ENCODE measurements at regions not wholly inside any gene's neighbourhood (a gene's known extent, or its start where the extent isn't known, plus 50 kb on each side); places are given as distances from the start of the nearest gene placed in this dataset.

GRCh38 chr6:115602466-115602865 lies 458.2 kb downstream of the FRK start:
- Histone ChIP-seq H3K14ac (ENCODE audit: insufficient read length) (no peak overlapping the region), H3K79me2 (ENCODE audit: control insufficient read depth in 1 of 2, insufficient read depth in 2 of 2, low read length in 2 of 2) (no peaks in the 10 kb centered on the region), H2BK12ac (ENCODE audit: low read depth, low read length) (no peak overlapping the region), H2BK120ac (replicated peaks; ENCODE audit: low read depth, low read length) (no peak overlapping the region), H4K5ac (ENCODE audit: insufficient read length, low read depth, low read length) (no peak overlapping the region), H3K23me2 (ENCODE audit: low read depth, low read length) (no peaks in the 10 kb centered on the region), H3K56ac (replicated peaks; ENCODE audit: insufficient read length, low read depth, low read length) (no peak overlapping the region), H3K4me3 (ENCODE audit: extremely low read depth in 1 of 4, insufficient read depth in 2 of 4, low read depth in 3 of 4, low read length in 4 of 4) (no peak overlapping the region), H3K4ac (replicated peaks; ENCODE audit: insufficient read length, low read depth, low read length) (no peak overlapping the region), H2AFZ (ENCODE audit: low read length) (no peak overlapping the region), H3K36me3 (ENCODE audit: control insufficient read depth in 2 of 4, insufficient read depth in 4 of 4, low read length in 3 of 4) (no peaks in the 10 kb centered on the region), H3K23ac (ENCODE audit: insufficient read length) (no peak overlapping the region), H3K79me1 (ENCODE audit: low read depth, low read length) (no peaks in the 10 kb centered on the region), H2BK5ac (ENCODE audit: low read depth, low read length) (no peak overlapping the region), H2BK15ac (ENCODE audit: low read length) (no peak overlapping the region), H3K18ac (ENCODE audit: extremely low read depth, low read length) (no peak overlapping the region), H2BK20ac (ENCODE audit: low read length) (no peak overlapping the region), H2AK5ac (ENCODE audit: low read depth, low read length) (no peak overlapping the region), H3K4me1 (replicated peaks in 1 of 4; ENCODE audit: control insufficient read depth in 3 of 4, insufficient read depth in 4 of 4, low read length in 3 of 4) (no peaks in the 10 kb centered on the region), H4K8ac (ENCODE audit: extremely low read depth, insufficient read depth, low read length) (no peak overlapping the region), H4K20me1 (replicated peaks in 1 of 2; ENCODE audit: control insufficient read depth in 1 of 2, insufficient read depth in 2 of 2, low read length in 2 of 2) (no peaks in the 10 kb centered on the region), H3K9me3 (ENCODE audit: insufficient read depth in 2 of 2, low read depth in 1 of 2, low read length in 1 of 2) (no peaks in the 10 kb centered on the region), H3K27ac (ENCODE audit: low read depth, low read length) (no peak overlapping the region), H3K27me3 (replicated peaks in 1 of 4; ENCODE audit: control insufficient read depth in 3 of 4, extremely low read depth in 1 of 4, insufficient read depth in 3 of 4, low read length in 3 of 4) (no peaks in the 10 kb centered on the region), H3K9ac (replicated peaks in 1 of 4; ENCODE audit: extremely low read depth in 1 of 4, low read depth in 3 of 4, low read length in 3 of 4) (no peak overlapping the region), H4K91ac (replicated peaks; ENCODE audit: insufficient read length, low read length) (no peak overlapping the region), H3K4me2 (ENCODE audit: insufficient read depth in 1 of 2, low read depth in 2 of 2, low read length in 2 of 2) (no peak overlapping the region)
- DNase-seq (ENCODE audit: low read depth in 1 of 2, low spot score in 2 of 2) = no peak
- 88 to 100% methylated on average over 1 to 3 of the region's 3 CpGs for WGBS, 2 experiments (ENCODE audit: extremely low coverage in 1 of 2, insufficient coverage in 1 of 2, insufficient read length in 1 of 2, insufficient replicate concordance in 2 of 2, low coverage in 1 of 2, low lambda C conversion rate in 2 of 2, missing lambda C conversion rate in 1 of 2)
- CTCF ChIA-PET (ENCODE audit: partially characterized antibody) = no interaction called here
- POLR2A ChIA-PET (ENCODE audit: partially characterized antibody) = interaction anchor here (1.0 kb wide), 1 partner anchor 16 kb away, joined by 3 read pairs; no protein-coding TSS in a partner anchor
- FAIRE-seq = no peak
- TF ChIP-seq, protein P1, sequence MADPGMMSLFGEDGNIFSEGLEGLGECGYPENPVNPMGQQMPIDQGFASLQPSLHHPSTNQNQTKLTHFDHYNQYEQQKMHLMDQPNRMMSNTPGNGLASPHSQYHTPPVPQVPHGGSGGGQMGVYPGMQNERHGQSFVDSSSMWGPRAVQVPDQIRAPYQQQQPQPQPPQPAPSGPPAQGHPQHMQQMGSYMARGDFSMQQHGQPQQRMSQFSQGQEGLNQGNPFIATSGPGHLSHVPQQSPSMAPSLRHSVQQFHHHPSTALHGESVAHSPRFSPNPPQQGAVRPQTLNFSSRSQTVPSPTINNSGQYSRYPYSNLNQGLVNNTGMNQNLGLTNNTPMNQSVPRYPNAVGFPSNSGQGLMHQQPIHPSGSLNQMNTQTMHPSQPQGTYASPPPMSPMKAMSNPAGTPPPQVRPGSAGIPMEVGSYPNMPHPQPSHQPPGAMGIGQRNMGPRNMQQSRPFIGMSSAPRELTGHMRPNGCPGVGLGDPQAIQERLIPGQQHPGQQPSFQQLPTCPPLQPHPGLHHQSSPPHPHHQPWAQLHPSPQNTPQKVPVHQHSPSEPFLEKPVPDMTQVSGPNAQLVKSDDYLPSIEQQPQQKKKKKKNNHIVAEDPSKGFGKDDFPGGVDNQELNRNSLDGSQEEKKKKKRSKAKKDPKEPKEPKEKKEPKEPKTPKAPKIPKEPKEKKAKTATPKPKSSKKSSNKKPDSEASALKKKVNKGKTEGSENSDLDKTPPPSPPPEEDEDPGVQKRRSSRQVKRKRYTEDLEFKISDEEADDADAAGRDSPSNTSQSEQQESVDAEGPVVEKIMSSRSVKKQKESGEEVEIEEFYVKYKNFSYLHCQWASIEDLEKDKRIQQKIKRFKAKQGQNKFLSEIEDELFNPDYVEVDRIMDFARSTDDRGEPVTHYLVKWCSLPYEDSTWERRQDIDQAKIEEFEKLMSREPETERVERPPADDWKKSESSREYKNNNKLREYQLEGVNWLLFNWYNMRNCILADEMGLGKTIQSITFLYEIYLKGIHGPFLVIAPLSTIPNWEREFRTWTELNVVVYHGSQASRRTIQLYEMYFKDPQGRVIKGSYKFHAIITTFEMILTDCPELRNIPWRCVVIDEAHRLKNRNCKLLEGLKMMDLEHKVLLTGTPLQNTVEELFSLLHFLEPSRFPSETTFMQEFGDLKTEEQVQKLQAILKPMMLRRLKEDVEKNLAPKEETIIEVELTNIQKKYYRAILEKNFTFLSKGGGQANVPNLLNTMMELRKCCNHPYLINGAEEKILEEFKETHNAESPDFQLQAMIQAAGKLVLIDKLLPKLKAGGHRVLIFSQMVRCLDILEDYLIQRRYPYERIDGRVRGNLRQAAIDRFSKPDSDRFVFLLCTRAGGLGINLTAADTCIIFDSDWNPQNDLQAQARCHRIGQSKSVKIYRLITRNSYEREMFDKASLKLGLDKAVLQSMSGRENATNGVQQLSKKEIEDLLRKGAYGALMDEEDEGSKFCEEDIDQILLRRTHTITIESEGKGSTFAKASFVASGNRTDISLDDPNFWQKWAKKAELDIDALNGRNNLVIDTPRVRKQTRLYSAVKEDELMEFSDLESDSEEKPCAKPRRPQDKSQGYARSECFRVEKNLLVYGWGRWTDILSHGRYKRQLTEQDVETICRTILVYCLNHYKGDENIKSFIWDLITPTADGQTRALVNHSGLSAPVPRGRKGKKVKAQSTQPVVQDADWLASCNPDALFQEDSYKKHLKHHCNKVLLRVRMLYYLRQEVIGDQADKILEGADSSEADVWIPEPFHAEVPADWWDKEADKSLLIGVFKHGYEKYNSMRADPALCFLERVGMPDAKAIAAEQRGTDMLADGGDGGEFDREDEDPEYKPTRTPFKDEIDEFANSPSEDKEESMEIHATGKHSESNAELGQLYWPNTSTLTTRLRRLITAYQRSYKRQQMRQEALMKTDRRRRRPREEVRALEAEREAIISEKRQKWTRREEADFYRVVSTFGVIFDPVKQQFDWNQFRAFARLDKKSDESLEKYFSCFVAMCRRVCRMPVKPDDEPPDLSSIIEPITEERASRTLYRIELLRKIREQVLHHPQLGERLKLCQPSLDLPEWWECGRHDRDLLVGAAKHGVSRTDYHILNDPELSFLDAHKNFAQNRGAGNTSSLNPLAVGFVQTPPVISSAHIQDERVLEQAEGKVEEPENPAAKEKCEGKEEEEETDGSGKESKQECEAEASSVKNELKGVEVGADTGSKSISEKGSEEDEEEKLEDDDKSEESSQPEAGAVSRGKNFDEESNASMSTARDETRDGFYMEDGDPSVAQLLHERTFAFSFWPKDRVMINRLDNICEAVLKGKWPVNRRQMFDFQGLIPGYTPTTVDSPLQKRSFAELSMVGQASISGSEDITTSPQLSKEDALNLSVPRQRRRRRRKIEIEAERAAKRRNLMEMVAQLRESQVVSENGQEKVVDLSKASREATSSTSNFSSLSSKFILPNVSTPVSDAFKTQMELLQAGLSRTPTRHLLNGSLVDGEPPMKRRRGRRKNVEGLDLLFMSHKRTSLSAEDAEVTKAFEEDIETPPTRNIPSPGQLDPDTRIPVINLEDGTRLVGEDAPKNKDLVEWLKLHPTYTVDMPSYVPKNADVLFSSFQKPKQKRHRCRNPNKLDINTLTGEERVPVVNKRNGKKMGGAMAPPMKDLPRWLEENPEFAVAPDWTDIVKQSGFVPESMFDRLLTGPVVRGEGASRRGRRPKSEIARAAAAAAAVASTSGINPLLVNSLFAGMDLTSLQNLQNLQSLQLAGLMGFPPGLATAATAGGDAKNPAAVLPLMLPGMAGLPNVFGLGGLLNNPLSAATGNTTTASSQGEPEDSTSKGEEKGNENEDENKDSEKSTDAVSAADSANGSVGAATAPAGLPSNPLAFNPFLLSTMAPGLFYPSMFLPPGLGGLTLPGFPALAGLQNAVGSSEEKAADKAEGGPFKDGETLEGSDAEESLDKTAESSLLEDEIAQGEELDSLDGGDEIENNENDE (IDR thresholded peaks at IDR 0.05; ENCODE audit: insufficient replicate concordance, low read length) = no peak
